ENCODE measurements at regions not wholly inside any gene's neighbourhood (a gene's known extent, or its start where the extent isn't known, plus 50 kb on each side); places are given as distances from the start of the nearest gene placed in this dataset.

- TF ChIP-seq CTCF (IDR thresholded peaks at IDR 0.05) (no peak), POLR2A (IDR thresholded peaks at IDR 0.05; ENCODE audit: low read depth) (no peak)
Observed at GRCh38 chr7:68133045-68133444, 1136.4 kb downstream of the TYW1 start.

Data from esophagus muscularis mucosa (tissue), 3 donors.